ENCODE measurements at regions not wholly inside any gene's neighbourhood (a gene's known extent, or its start where the extent isn't known, plus 50 kb on each side); places are given as distances from the start of the nearest gene placed in this dataset.

GRCh38 chr13:32837307-32837972 is 178.8 kb upstream of the KL start:
- Histone ChIP-seq H4K20me1 (ENCODE audit: insufficient read depth, low read length) (no peaks in the 10 kb centered on the region), H3K27ac (ENCODE audit: low read depth, low read length) (no peak overlapping the region), H3K79me2 (ENCODE audit: insufficient read depth, low read length) (no peaks in the 10 kb centered on the region), H3K36me3 (ENCODE audit: insufficient read depth, low read length) (no peaks in the 10 kb centered on the region), H3K27me3 (ENCODE audit: insufficient read depth, low read length) (no peaks in the 10 kb centered on the region), H3K4me3 (ENCODE audit: insufficient read depth, low read length) (no peak overlapping the region), H3K9me3 (ENCODE audit: low read depth, low read length) (peaks cover 2% of the 10 kb centered on the region), H2AFZ (ENCODE audit: low read length) (no peak overlapping the region), H3K4me2 (ENCODE audit: insufficient read depth, low read length) (no peak overlapping the region), H3K4me1 (ENCODE audit: insufficient read depth, low read length) (no peaks in the 10 kb centered on the region)
- TF ChIP-seq CTCF (IDR thresholded peaks at IDR 0.05; ENCODE audit: extremely low read depth, low read depth, low read length) = no peak
- DNase-seq (ENCODE audit: insufficient read length, low spot score, missing footprints) = no peak

GRCh38 chr13:32837973-32838927 is 178.0 kb upstream of the KL start:
- Histone ChIP-seq H3K4me1 (ENCODE audit: insufficient read depth, low read length) (no peaks in the 10 kb centered on the region), H3K4me3 (ENCODE audit: insufficient read depth, low read length) (no peak overlapping the region), H3K79me2 (ENCODE audit: insufficient read depth, low read length) (no peaks in the 10 kb centered on the region), H3K36me3 (ENCODE audit: insufficient read depth, low read length) (no peaks in the 10 kb centered on the region), H3K9me3 (ENCODE audit: low read depth, low read length) (peaks cover 5% of the 10 kb centered on the region), H3K27ac (ENCODE audit: low read depth, low read length) (no peak overlapping the region), H4K20me1 (ENCODE audit: insufficient read depth, low read length) (no peaks in the 10 kb centered on the region), H3K4me2 (ENCODE audit: insufficient read depth, low read length) (no peak overlapping the region), H2AFZ (ENCODE audit: low read length) (no peak overlapping the region), H3K27me3 (ENCODE audit: insufficient read depth, low read length) (no peaks in the 10 kb centered on the region)
- no peak for DNase-seq (ENCODE audit: insufficient read length, low spot score, missing footprints)
- no peak for TF ChIP-seq CTCF (IDR thresholded peaks at IDR 0.05; ENCODE audit: extremely low read depth, low read depth, low read length)

GRCh38 chr13:32838945-32839344 is 177.3 kb upstream of the KL start:
- H4K20me1 ChIP-seq (ENCODE audit: insufficient read depth, low read length) = no peaks in the 10 kb centered on the region
- no peaks in the 10 kb centered on the region for H3K4me1 ChIP-seq (ENCODE audit: insufficient read depth, low read length)
- no peaks in the 10 kb centered on the region for H3K79me2 ChIP-seq (ENCODE audit: insufficient read depth, low read length)
- no peak for TF ChIP-seq CTCF (IDR thresholded peaks at IDR 0.05; ENCODE audit: extremely low read depth, low read depth, low read length)
- no peak overlapping the region for H2AFZ ChIP-seq (ENCODE audit: low read length)
- no peaks in the 10 kb centered on the region for H3K27me3 ChIP-seq (ENCODE audit: insufficient read depth, low read length)
- H3K27ac ChIP-seq (ENCODE audit: low read depth, low read length) = no peak overlapping the region
- no peaks in the 10 kb centered on the region for H3K36me3 ChIP-seq (ENCODE audit: insufficient read depth, low read length)
- H3K9me3 ChIP-seq (ENCODE audit: low read depth, low read length) = peaks cover 5% of the 10 kb centered on the region
- H3K4me3 ChIP-seq (ENCODE audit: insufficient read depth, low read length) = no peak overlapping the region
- no peak overlapping the region for H3K4me2 ChIP-seq (ENCODE audit: insufficient read depth, low read length)
- no peak for DNase-seq (ENCODE audit: insufficient read length, low spot score, missing footprints)

- Histone ChIP-seq H3K36me3 (ENCODE audit: insufficient read depth, low read length) (no peaks in the 10 kb centered on the region), H3K27ac (ENCODE audit: low read depth, low read length) (no peak overlapping the region), H4K20me1 (ENCODE audit: insufficient read depth, low read length) (no peaks in the 10 kb centered on the region), H2AFZ (ENCODE audit: low read length) (no peak overlapping the region), H3K27me3 (ENCODE audit: insufficient read depth, low read length) (no peaks in the 10 kb centered on the region), H3K79me2 (ENCODE audit: insufficient read depth, low read length) (no peaks in the 10 kb centered on the region), H3K9me3 (ENCODE audit: low read depth, low read length) (peaks cover 4% of the 10 kb centered on the region), H3K4me2 (ENCODE audit: insufficient read depth, low read length) (no peak overlapping the region), H3K4me3 (ENCODE audit: insufficient read depth, low read length) (no peak overlapping the region), H3K4me1 (ENCODE audit: insufficient read depth, low read length) (no peaks in the 10 kb centered on the region)
- DNase-seq (ENCODE audit: insufficient read length, low spot score, missing footprints) = no peak
- TF ChIP-seq CTCF (IDR thresholded peaks at IDR 0.05; ENCODE audit: extremely low read depth, low read depth, low read length) = no peak
Measured at GRCh38 chr13:32840113-32840512, 176.1 kb upstream of the KL start.
